ENCODE measurements at regions not wholly inside any gene's neighbourhood (a gene's known extent, or its start where the extent isn't known, plus 50 kb on each side); places are given as distances from the start of the nearest gene placed in this dataset.

DNA sequence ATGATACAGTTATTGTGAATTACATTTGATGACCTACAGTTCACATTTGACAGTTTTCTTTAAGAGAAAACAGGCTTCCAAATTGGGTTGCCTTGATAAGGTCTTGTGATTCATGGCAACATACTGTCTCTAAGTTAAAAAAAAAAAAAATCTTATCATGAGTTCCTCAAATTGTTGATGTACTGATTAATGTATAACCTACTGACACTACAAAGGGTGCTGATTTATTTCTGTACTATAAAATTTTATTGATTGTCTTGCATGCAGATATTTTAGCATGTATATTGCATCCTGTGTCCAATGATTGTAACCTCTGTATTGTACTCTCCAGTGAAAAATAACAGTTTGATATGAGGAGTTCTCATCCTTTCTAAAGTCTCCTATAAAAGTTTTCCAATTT is 197.3 kb upstream of the IVNS1ABP start:
- intact Hi-C loops (cut with micrococcal nuclease; ENCODE audit: unreplicated experiment) (no loop called here), in situ Hi-C loops (cut with HindIII; ENCODE audit: extremely low pct_ligation_motif_present, low pct_unique_long_range_greater_than_20kb) (no loop called here)
- ChIA-PET POLR2A (no interaction called here), CTCF (ENCODE audit: low intra/inter-chr PET ratio, low total read pairs) (no interaction called here)
- Histone ChIP-seq H2AFZ (ENCODE audit: low read length) (no peak overlapping the region), H3K9ac (ENCODE audit: insufficient read depth, low read depth, low read length) (no peak overlapping the region), H3K4me1 (ENCODE audit: insufficient read depth, low read length) (no peaks in the 10 kb centered on the region), H3K27me3 (ENCODE audit: control insufficient read depth in 1 of 2, insufficient read depth in 2 of 2, low read length in 2 of 2) (no peaks in the 10 kb centered on the region; a peak in 1 of 5 replicates), H3K9me3 (ENCODE audit: low read length) (peaks cover 22% of the 10 kb centered on the region), H3K27ac (ENCODE audit: extremely low read length, insufficient read depth, low read length) (no peak overlapping the region), H3K4me3 (replicated peaks in 1 of 3; ENCODE audit: insufficient read depth in 1 of 3, low read depth in 2 of 3, low read length in 3 of 3) (no peak overlapping the region), H3K79me2 (ENCODE audit: insufficient read depth, low read length) (no peaks in the 10 kb centered on the region), H3K36me3 (replicated peaks in 1 of 2; ENCODE audit: control insufficient read depth in 1 of 2, insufficient read depth in 2 of 2, low read length in 2 of 2) (no peaks in the 10 kb centered on the region), H4K20me1 (ENCODE audit: insufficient read depth, low read length) (no peaks in the 10 kb centered on the region), H3K4me2 (ENCODE audit: low read depth, low read length) (no peak overlapping the region)
- FAIRE-seq (no peak), DNase-seq (ENCODE audit: low spot score) (no peak), ATAC-seq (no peak)
- BruUV-seq (replicated peaks) = no TSS peak
- TF ChIP-seq HMG20B (CRISPR knock-in tag; conservative IDR thresholded peaks at IDR 0.05) = no peak
- TF ChIP-seq NR1H2 (CRISPR knock-in tag; IDR thresholded peaks at IDR 0.05; ENCODE audit: borderline replicate concordance, low read depth) = no peak
- TF ChIP-seq PITX1 (CRISPR knock-in tag; IDR thresholded peaks at IDR 0.05) = no peak
- no peak for TF ChIP-seq SIX4 (CRISPR knock-in tag; IDR thresholded peaks at IDR 0.05)
- no peak for TF ChIP-seq THAP11 (CRISPR knock-in tag; IDR thresholded peaks at IDR 0.05)
- no peak for TF ChIP-seq ZSCAN12 (CRISPR knock-in tag; IDR thresholded peaks at IDR 0.05)
- TF ChIP-seq IKZF4 (CRISPR knock-in tag; IDR thresholded peaks at IDR 0.05; ENCODE audit: borderline replicate concordance, low read depth, not compliant biosample characterization) = no peak
- TF ChIP-seq ZBTB38 (CRISPR knock-in tag; IDR thresholded peaks at IDR 0.05) = no peak
- no peak for TF ChIP-seq RFXAP (CRISPR knock-in tag; IDR thresholded peaks at IDR 0.05; ENCODE audit: borderline replicate concordance)
- no peak for TF ChIP-seq SRSF4 (IDR thresholded peaks at IDR 0.05; ENCODE audit: low read depth, low read length, poor library complexity, severe bottlenecking)
- TF ChIP-seq, protein P1, sequence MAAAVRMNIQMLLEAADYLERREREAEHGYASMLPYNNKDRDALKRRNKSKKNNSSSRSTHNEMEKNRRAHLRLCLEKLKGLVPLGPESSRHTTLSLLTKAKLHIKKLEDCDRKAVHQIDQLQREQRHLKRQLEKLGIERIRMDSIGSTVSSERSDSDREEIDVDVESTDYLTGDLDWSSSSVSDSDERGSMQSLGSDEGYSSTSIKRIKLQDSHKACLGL (CRISPR knock-in tag; IDR thresholded peaks at IDR 0.05) = no peak
- TF ChIP-seq ZNF431 (CRISPR knock-in tag; IDR thresholded peaks at IDR 0.05; ENCODE audit: borderline replicate concordance, low read depth) = no peak
- TF ChIP-seq, protein P2, sequence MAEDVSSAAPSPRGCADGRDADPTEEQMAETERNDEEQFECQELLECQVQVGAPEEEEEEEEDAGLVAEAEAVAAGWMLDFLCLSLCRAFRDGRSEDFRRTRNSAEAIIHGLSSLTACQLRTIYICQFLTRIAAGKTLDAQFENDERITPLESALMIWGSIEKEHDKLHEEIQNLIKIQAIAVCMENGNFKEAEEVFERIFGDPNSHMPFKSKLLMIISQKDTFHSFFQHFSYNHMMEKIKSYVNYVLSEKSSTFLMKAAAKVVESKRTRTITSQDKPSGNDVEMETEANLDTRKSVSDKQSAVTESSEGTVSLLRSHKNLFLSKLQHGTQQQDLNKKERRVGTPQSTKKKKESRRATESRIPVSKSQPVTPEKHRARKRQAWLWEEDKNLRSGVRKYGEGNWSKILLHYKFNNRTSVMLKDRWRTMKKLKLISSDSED (CRISPR knock-in tag; IDR thresholded peaks at IDR 0.05) = no peak
- TF ChIP-seq, protein P3, sequence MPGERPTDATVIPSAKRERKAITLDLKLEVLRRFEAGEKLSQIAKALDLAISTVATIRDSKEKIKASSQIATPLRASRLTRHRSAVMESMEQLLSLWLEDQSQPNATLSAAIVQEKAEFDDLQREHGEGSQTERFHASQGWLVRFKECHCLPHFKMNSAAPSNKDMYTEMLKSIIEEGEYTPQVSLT (CRISPR knock-in tag; IDR thresholded peaks at IDR 0.05; ENCODE audit: borderline replicate concordance, low read depth) = no peak
- TF ChIP-seq CAMTA2 (CRISPR knock-in tag; IDR thresholded peaks at IDR 0.05; ENCODE audit: borderline replicate concordance) = no peak
- no peak for TF ChIP-seq GPN1 (CRISPR knock-in tag; IDR thresholded peaks at IDR 0.05; ENCODE audit: borderline replicate concordance)
- TF ChIP-seq, protein P4, sequence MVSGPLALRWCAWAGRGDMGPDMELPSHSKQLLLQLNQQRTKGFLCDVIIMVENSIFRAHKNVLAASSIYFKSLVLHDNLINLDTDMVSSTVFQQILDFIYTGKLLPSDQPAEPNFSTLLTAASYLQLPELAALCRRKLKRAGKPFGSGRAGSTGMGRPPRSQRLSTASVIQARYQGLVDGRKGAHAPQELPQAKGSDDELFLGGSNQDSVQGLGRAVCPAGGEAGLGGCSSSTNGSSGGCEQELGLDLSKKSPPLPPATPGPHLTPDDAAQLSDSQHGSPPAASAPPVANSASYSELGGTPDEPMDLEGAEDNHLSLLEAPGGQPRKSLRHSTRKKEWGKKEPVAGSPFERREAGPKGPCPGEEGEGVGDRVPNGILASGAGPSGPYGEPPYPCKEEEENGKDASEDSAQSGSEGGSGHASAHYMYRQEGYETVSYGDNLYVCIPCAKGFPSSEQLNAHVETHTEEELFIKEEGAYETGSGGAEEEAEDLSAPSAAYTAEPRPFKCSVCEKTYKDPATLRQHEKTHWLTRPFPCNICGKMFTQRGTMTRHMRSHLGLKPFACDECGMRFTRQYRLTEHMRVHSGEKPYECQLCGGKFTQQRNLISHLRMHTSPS (CRISPR knock-in tag; IDR thresholded peaks at IDR 0.05; ENCODE audit: low read depth) = no peak
- TF ChIP-seq, protein P5, sequence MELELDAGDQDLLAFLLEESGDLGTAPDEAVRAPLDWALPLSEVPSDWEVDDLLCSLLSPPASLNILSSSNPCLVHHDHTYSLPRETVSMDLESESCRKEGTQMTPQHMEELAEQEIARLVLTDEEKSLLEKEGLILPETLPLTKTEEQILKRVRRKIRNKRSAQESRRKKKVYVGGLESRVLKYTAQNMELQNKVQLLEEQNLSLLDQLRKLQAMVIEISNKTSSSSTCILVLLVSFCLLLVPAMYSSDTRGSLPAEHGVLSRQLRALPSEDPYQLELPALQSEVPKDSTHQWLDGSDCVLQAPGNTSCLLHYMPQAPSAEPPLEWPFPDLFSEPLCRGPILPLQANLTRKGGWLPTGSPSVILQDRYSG (CRISPR knock-in tag; IDR thresholded peaks at IDR 0.05) = no peak
- TF ChIP-seq, protein P6, sequence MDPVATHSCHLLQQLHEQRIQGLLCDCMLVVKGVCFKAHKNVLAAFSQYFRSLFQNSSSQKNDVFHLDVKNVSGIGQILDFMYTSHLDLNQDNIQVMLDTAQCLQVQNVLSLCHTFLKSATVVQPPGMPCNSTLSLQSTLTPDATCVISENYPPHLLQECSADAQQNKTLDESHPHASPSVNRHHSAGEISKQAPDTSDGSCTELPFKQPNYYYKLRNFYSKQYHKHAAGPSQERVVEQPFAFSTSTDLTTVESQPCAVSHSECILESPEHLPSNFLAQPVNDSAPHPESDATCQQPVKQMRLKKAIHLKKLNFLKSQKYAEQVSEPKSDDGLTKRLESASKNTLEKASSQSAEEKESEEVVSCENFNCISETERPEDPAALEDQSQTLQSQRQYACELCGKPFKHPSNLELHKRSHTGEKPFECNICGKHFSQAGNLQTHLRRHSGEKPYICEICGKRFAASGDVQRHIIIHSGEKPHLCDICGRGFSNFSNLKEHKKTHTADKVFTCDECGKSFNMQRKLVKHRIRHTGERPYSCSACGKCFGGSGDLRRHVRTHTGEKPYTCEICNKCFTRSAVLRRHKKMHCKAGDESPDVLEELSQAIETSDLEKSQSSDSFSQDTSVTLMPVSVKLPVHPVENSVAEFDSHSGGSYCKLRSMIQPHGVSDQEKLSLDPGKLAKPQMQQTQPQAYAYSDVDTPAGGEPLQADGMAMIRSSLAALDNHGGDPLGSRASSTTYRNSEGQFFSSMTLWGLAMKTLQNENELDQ (CRISPR knock-in tag; IDR thresholded peaks at IDR 0.05; ENCODE audit: borderline replicate concordance) = no peak
